Thyroid gland (tissue), 4 donors: ENCODE measurements at regions not wholly inside any gene's neighbourhood (a gene's known extent, or its start where the extent isn't known, plus 50 kb on each side); places are given as distances from the start of the nearest gene placed in this dataset.

Source experiments
- CTCF ChIP-seq, 6 experiments: fragments of 200-600 bp in 3 of 6; fragments of 450-650 bp in 3 of 6; sonication (generic) in 3 of 6; IDR thresholded peaks; one replicate each; pipeline ENCODE4 v1.5.1; 2016 to 2019; ENCODE audit warnings: antibody characterized with exemption in 6 of 6, mild to moderate bottlenecking in 2 of 6, inconsistent platforms in 1 of 6, moderate library complexity in 1 of 6
- POLR2A ChIP-seq, 2 donors: fragments of 450-650 bp; IDR thresholded peaks; one replicate each; pipeline ENCODE4 v1.6.1; 2017; ENCODE audit warnings: antibody characterized with exemption in 2 of 2, mild to moderate bottlenecking in 2 of 2, moderate library complexity in 1 of 2

- TF ChIP-seq POLR2A (IDR thresholded peaks at IDR 0.05), result no peak
- TF ChIP-seq CTCF (IDR thresholded peaks at IDR 0.05), result no peak
Measured at GRCh38 chr13:77417897-77418296, 91.0 kb upstream of the MYCBP2 start.
